Caki2 (cell line): ENCODE measurements at regions not wholly inside any gene's neighbourhood (a gene's known extent, or its start where the extent isn't known, plus 50 kb on each side); places are given as distances from the start of the nearest gene placed in this dataset.
A peak's percentile ranks its signal among the peaks of the same experiment; 100 is the strongest.

Source experiments
- DNase-seq: peaks from one replicate; pipeline ENCODE4 v3.0.0-alpha.2; 2015; ENCODE audit warnings: low read depth
- in situ Hi-C: cut with HindIII; loops from 2 replicates; pipeline ENCODE4 v1.10.0; 2016; ENCODE audit warnings: low sequenced_read_pairs, low pct_unique_long_range_greater_than_20kb, mixed read lengths

DNA sequence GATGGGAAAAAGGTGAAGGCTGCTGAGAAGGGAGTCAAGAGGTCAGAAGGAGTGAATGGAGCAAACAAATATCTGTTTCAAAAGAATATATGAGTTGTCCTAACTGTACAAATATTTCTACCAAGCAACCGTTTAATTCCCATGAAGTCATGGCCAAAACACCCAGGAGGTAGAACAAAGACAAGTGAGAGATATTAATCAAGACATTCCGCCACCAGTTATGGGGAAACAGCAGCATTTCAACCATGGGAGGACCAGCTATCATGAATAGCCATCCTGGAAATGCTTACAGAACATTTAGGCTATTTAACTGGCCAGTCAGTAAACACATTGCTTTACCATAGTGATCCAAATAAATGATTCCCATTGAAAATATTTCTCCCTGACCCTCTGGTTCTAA lies 396.3 kb downstream of the IRS1 start:
- no peak for DNase-seq
- in situ Hi-C loops: no loop called here

DNA sequence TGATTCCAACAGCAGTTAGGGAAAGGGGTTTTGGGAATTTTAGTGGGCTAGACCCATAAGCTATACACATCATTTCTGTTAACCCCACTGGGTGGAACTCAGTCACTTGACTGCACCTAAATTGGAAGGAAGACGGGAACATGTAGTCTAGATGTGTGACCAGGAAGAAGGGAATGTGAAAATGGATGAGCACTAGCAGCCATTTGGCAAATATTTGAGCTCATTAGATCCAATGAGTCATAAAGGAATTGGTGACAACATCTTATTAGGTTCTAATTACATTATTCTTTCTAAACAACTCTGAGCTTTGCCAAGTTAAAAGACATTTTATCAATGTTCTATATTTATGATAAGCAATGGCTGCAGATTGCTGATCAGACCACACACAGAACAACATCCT lies 400.6 kb downstream of the IRS1 start:
- no peak for DNase-seq
- in situ Hi-C loops: no loop called here

- no peak for DNase-seq
- in situ Hi-C loops: no loop called here
Measured at GRCh38 chr2:226398580-226398979, 401.0 kb downstream of the IRS1 start.

DNA sequence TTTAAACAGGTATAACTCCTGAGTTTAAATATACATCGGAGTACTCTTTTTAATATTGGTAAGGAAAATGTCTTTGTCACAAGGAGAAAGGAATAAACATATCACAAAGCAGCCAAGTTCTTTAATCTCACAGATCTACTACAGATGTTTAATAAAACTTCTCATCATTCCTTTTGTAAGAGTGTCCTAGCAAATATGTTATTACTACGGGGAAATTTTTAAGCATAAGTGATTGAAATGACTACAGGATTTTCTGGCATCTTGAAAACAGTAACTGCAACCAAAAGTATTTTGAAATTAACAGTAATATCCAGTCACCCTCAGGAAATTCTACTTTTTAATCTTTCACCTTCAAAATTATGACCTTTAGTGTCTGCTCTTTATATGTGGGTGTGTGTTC lies 403.1 kb downstream of the IRS1 start:
- no peak for DNase-seq
- in situ Hi-C loops: no loop called here

GRCh38 chr2:226387499-226387942 lies 412.1 kb downstream of the IRS1 start:
- in situ Hi-C loops: no loop called here
- no peak for DNase-seq

DNA sequence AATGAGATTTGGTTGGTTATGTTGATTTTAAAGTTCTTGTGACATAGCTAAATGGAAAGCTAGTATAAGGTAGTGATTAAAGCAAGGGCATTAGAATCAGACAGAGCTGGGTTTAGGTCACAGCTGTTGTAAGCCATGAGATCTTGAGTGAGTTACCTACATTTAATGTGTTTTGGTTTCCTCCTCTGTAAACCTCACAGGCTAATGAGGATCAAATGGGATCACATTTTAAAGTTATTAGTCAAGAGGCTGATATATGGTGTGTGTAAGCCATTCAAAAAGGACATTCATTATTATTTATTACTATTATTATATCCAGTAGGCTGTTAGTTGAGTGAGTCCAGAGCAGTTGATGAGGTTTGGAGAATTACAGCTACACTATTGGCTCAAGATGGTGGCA lies 416.2 kb downstream of the IRS1 start:
- no peak for DNase-seq
- in situ Hi-C loops: no loop called here

DNA sequence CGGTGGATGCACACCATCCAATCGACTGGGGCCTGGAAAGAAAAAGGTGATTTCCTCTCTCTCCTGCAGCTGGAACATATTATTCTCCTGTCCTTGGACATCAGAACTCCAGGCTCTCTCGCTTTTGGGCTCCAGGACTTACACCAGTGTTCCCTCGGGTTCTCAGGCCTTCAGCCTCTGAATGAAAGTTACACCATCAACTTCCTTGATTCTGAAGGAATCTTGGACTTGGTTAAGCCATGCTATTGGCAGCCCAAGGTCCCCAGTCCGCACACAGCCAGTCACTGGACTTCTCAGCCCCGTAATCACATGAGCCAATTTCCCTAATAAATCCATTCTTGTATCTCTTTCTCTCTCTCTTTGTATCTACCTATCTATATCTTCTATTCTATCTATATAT lies 418.9 kb downstream of the IRS1 start:
- in situ Hi-C loops: no loop called here

GRCh38 chr2:226378753-226379705 lies 420.6 kb downstream of the IRS1 start:
- in situ Hi-C loops: no loop called here
- DNase-seq: no peak

More for the DNA sequence above, 418.9 kb downstream of the IRS1 start:
- DNase-seq: no peak

DNA sequence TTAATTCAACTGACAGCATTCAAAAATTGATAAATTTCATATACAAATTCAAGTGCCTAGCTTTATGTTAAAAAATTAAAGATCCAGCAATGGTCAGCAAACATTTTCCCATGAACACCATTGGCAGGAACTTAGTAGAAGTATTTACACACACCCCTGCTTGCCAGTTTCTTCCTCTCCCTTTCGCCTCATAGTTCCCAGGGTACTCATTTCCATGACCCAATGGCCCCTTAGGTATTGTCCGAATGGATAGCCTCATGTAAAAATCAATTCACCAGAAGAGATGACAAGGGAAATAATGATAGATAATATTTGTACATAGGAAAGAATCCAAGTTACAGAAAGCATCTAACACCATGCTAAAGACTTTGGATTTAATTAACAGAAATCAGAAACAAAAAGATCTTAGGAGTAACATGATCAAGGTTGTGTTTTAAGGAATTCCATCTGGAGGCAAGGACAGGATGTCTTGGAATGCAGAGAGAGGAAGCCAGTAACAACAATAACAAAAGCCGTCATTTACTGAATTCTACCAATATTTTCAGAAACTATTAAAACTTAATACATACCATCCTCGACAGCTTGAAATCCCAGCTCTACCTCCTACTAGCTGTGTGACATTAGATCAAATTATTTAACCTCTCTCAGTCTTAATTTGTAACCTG lies 423.0 kb downstream of the IRS1 start:
- in situ Hi-C loops: no loop called here
- no peak for DNase-seq

GRCh38 chr2:226366920-226367319 lies 432.7 kb downstream of the IRS1 start:
- DNase-seq: no peak
- in situ Hi-C loops: no loop called here

GRCh38 chr2:226364217-226364616 lies 435.4 kb downstream of the IRS1 start:
- in situ Hi-C loops: no loop called here
- DNase-seq: no peak

DNA sequence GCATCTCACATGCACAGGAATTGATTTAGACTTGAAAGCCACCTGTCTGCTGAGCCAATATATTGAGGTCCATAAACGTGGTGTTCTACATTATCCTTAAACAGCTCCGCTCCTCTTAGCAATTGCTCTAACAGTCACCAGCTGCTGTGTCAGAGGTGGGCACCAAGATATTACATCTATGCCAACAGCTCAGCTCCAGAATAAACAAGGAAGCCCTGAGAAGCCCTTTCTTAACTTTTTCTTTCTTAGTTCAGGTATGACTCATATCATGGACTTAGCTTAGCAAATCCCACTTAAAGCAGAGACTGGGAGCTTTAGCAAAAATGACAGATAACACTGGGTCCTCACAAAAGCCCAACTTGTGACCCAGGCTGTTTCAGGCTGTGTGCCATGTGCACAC lies 436.6 kb downstream of the IRS1 start:
- in situ Hi-C loops: no loop called here
- DNase-seq: peak; percentile 10

- DNase-seq: no peak
- in situ Hi-C loops: no loop called here
Measured at GRCh38 chr2:226360658-226361057, 439.0 kb downstream of the IRS1 start.

DNA sequence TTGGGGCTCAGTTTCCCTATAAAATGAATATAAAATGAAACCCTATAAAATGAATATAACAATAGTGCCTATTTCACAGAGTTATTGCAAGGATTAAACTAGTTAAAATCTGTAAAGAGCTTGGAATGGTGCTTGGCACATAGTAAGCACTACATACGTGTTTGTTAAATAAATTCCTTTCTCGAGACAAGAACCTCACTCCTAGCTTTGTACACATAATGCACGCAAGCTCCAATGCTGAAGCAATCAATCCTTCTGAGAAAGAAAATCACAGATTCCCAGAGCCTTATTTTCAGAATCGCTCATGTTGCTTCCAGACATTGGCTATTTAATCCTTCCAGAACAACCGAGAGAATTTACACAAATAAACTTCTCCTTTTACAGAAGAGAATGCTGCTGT lies 440.9 kb downstream of the IRS1 start:
- in situ Hi-C loops: no loop called here
- DNase-seq: no peak

DNA sequence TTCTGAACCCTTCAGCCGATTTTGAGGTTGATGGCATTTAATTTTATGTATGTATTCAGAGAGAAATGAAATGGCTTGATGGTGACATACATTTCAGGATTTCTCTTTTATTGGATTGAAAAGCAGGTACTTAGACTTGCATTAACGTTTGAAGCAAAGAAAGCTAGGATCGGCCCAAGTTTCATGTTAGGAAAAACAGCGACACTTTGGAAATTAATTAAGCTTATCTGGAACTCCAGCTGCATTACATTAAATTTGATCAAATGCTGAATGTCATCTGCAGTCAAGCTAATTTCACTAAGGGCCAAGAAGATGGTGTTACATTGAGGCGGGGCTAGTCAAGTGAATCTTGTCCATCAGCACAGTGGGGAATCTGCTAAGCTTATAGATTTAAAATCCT lies 441.8 kb downstream of the IRS1 start:
- DNase-seq: no peak
- in situ Hi-C loops: no loop called here

GRCh38 chr2:226355600-226355999 lies 444.0 kb downstream of the IRS1 start:
- in situ Hi-C loops: no loop called here
- no peak for DNase-seq

DNA sequence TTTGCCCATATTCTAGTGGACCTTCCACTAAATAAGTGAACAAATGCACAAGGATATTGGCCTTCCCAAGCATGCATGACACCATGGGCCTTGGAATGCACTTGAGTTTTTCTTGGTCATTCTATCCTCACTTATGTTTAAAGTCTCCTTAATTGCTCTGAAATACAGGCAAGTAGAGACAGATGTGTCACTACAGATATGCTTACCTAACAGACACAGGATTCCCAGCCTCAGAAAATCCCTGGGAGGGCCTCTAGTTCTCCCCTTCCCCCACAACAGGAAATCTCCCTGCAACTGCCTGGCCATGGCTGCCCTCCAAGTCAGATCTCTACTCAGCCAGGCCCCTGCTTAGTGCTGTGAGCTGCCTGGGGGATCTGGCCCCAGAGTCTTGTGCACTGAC lies 445.2 kb downstream of the IRS1 start:
- in situ Hi-C loops: no loop called here
- DNase-seq: no peak

GRCh38 chr2:226352941-226353560 lies 446.6 kb downstream of the IRS1 start:
- in situ Hi-C loops: no loop called here
- no peak for DNase-seq

GRCh38 chr2:226351711-226352110 lies 447.9 kb downstream of the IRS1 start:
- no peak for DNase-seq
- in situ Hi-C loops: no loop called here
